K562 (cell line): ENCODE measurements at regions not wholly inside any gene's neighbourhood (a gene's known extent, or its start where the extent isn't known, plus 50 kb on each side); places are given as distances from the start of the nearest gene placed in this dataset.

Experiments
- ATAC-seq: fragments of 200-7000 bp; cut with Tn5 transposase; 3 replicates; pipeline ENCODE4 v1.9.1; 2020; ENCODE audit warnings: moderate library complexity
- BruUV-seq: library from RNA; stranded (reverse); fragments of 400-500 nt; replicated peaks from 2 replicates; lab custom pipeline; 2021; lab: Mats Ljungman, UMichigan
- CTCF ChIA-PET: fragments of 300-600 bp; formaldehyde crosslinking; extraction: SDS; loops from one replicate; lab custom pipeline; 2021; ENCODE audit warnings: low intra/inter-chr PET ratio; lab: Yijun Ruan, JAX
- POLR2A ChIA-PET: fragments of 300-600, 350-650 bp; sonication (Branson Sonifier 250); formaldehyde crosslinking; extraction: SDS; loops from one replicate; lab custom pipeline; 2021; ENCODE audit warnings: antibody characterized with exemption, inconsistent platforms; lab: Yijun Ruan, JAX
- DNase-seq, 4 experiments: peaks; one replicate each; pipeline versions ENCODE4 v3.0.0 to v3.0.0-alpha.2; 2011 to 2018; ENCODE audit warnings: low spot score in 3 of 4, mixed read lengths in 3 of 4; ENCODE audit errors: extremely low read depth in 1 of 4
- FAIRE-seq: peaks from 2 replicates; lab custom pipeline; 2011; peaks lifted over from hg19 to GRCh38; lab: Jason Lieb, UNC
- H2AFZ ChIP-seq: 2 replicates; pipeline ENCODE4 v1.6.0; 2011; ENCODE audit warnings: low read depth, low read length, control low read depth, inconsistent platforms
- H3K27ac ChIP-seq: fragments of 200-600 bp; 3 replicates; pipeline ENCODE4 v1.8.0; 2011; ENCODE audit warnings: low read depth, mild to moderate bottlenecking, control low read depth, inconsistent platforms, low read length, moderate library complexity, mixed read lengths; ENCODE audit errors: extremely low read depth
- H3K27me3 ChIP-seq, 2 experiments: fragments of 300-600 bp in 1 of 2; 2 replicates in 1 of 2; 3 replicates in 1 of 2; pipeline versions ENCODE4 v1.6.0 to v1.8.0; 2011; ENCODE audit warnings: inconsistent platforms in 2 of 2, low read length in 2 of 2, mild to moderate bottlenecking in 1 of 2, mixed read lengths in 1 of 2, moderate library complexity in 1 of 2; ENCODE audit not compliant: control insufficient read depth in 2 of 2, insufficient read depth in 2 of 2
- H3K36me3 ChIP-seq: fragments of 300-600 bp; 3 replicates; pipeline ENCODE4 v1.8.0; 2011; ENCODE audit warnings: mild to moderate bottlenecking, low read length, inconsistent platforms; ENCODE audit not compliant: control insufficient read depth, insufficient read depth
- H3K4me1 ChIP-seq, 2 experiments: fragments of 200-600 bp in 1 of 2; replicated peaks in 1 of 2; 2 replicates in 1 of 2; 3 replicates in 1 of 2; pipeline versions ENCODE4 v1.5.1 to v1.8.0; 2011; ENCODE audit warnings: inconsistent platforms in 2 of 2, low read length in 2 of 2, mild to moderate bottlenecking in 1 of 2, mixed read lengths in 1 of 2, moderate library complexity in 1 of 2; ENCODE audit not compliant: control insufficient read depth in 2 of 2, insufficient read depth in 2 of 2
- H3K4me2 ChIP-seq: 2 replicates; pipeline ENCODE4 v1.6.1; 2011; ENCODE audit warnings: low read length, control low read depth, inconsistent platforms, mixed read lengths; ENCODE audit not compliant: insufficient read depth
- H3K4me3 ChIP-seq: fragments of 200-600 bp; sonication (generic), shearing (Covaris generic); 2 replicates; pipeline ENCODE4 v1.5.1; 2016; ENCODE audit warnings: control low read depth, inconsistent platforms
- H3K79me2 ChIP-seq: fragments of 200-600 bp; 3 replicates; pipeline ENCODE4 v1.8.0; 2011; ENCODE audit warnings: low read length, inconsistent platforms; ENCODE audit not compliant: control insufficient read depth, insufficient read depth
- H3K9ac ChIP-seq, 2 experiments: 2 replicates each; pipeline versions ENCODE4 v1.6.0 to v1.6.1; 2011; ENCODE audit warnings: low read depth in 2 of 2, low read length in 2 of 2, control low read depth in 1 of 2, inconsistent platforms in 1 of 2, mild to moderate bottlenecking in 1 of 2, mixed read lengths in 1 of 2; ENCODE audit not compliant: insufficient read depth in 1 of 2
- H3K9me1 ChIP-seq: one replicate; pipeline ENCODE4 v1.6.0; 2011; ENCODE audit warnings: inconsistent platforms, mild to moderate bottlenecking, low read length, moderate library complexity; ENCODE audit not compliant: control insufficient read depth, insufficient read depth
- H3K9me3 ChIP-seq: replicated peaks from 2 replicates; pipeline ENCODE4 v1.5.1; 2011; ENCODE audit warnings: low read depth, low read length, inconsistent platforms; ENCODE audit not compliant: control insufficient read depth, insufficient read depth
- H4K20me1 ChIP-seq: replicated peaks from 2 replicates; pipeline ENCODE4 v1.6.1; 2011; ENCODE audit warnings: low read length, inconsistent platforms, mixed read lengths; ENCODE audit not compliant: control insufficient read depth, insufficient read depth
- CHAMP1 ChIP-seq: fragments of 450-650 bp; IDR thresholded peaks from 2 replicates; pipeline ENCODE4 v1.6.1; 2016; ENCODE audit warnings: mild to moderate bottlenecking
- E2F4 ChIP-seq: sonication (generic); formaldehyde crosslinking; IDR thresholded peaks from 2 replicates; pipeline ENCODE4 v1.8.0; 2022; ENCODE audit warnings: mild to moderate bottlenecking, low read depth, missing genetic modification reagents
- ETS2 ChIP-seq: IDR thresholded peaks from 2 replicates; pipeline ENCODE4 v1.6.1; 2016; ENCODE audit warnings: borderline replicate concordance, missing genetic modification characterization, mild to moderate bottlenecking, moderate library complexity, missing compliant biosample characterization; ENCODE audit not compliant: poor library complexity, severe bottlenecking
- FOXM1 ChIP-seq, 2 experiments: fragments of 450-650 bp in 1 of 2; sonication (generic) in 1 of 2; formaldehyde crosslinking in 1 of 2; IDR thresholded peaks; 2 replicates each; pipeline versions ENCODE4 v1.6.1 to v1.9.0; 2017 to 2022; ENCODE audit warnings: low read depth in 2 of 2, mild to moderate bottlenecking in 2 of 2, missing genetic modification reagents in 1 of 2, moderate library complexity in 1 of 2
- MAFG ChIP-seq: fragments of 450-650 bp; conservative IDR thresholded peaks from 2 replicates; pipeline ENCODE4 v1.6.1; 2016; ENCODE audit warnings: missing genetic modification characterization, missing compliant biosample characterization
- MCM3 ChIP-seq: fragments of 450-650 bp; IDR thresholded peaks from 2 replicates; pipeline ENCODE4 v1.6.1; 2016
- SRSF9 ChIP-seq: fragments of 200-400 bp; formaldehyde crosslinking; IDR thresholded peaks from 2 replicates; pipeline ENCODE4 v1.6.1; 2017; ENCODE audit warnings: low read depth, low read length, borderline replicate concordance
- ZBTB33 ChIP-seq: sonication (generic); formaldehyde crosslinking; IDR thresholded peaks from 2 replicates; pipeline ENCODE4 v1.8.1; 2023; ENCODE audit warnings: mild to moderate bottlenecking, missing genetic modification reagents
- ZNF449 ChIP-seq: fragments of 250-450 bp; sonication (Bioruptor Pico); IDR thresholded peaks from 2 replicates; pipeline ENCODE4 v1.8.0; 2022; ENCODE audit warnings: moderate library complexity, mild to moderate bottlenecking, inconsistent platforms
- ZNF696 ChIP-seq: fragments of 250-450 bp; sonication (Bioruptor Pico); conservative IDR thresholded peaks from 2 replicates; pipeline ENCODE4 v1.4.0; 2020; ENCODE audit warnings: mild to moderate bottlenecking, moderate library complexity
- ZNF699 ChIP-seq: fragments of 250-450 bp; sonication (Bioruptor Pico); IDR thresholded peaks from 2 replicates; pipeline ENCODE4 v1.8.0; 2021; ENCODE audit warnings: mild to moderate bottlenecking, moderate library complexity; ENCODE audit not compliant: insufficient replicate concordance
- WGBS: fragments of 100-300 bp; shearing (Covaris generic); methylation state at CpG from one replicate; pipeline ENCODE4 v1.1.6; 2016; ENCODE audit warnings: low coverage, mixed read lengths; ENCODE audit not compliant: insufficient coverage; ENCODE audit errors: missing lambda C conversion rate; 5-methylcytosine and 5-hydroxymethylcytosine counted together
- in situ Hi-C: fragments of 300-500 bp; cut with MboI; formaldehyde crosslinking; loops from 4 replicates; pipeline ENCODE4 v1.15.0; 2018; ENCODE audit warnings: inconsistent platforms, mixed read lengths
- intact Hi-C: fragments of 100-400 bp; cut with micrococcal nuclease; formaldehyde crosslinking; loops from 2 replicates; pipeline ENCODE4 v1.14.2; 2022

- TF ChIP-seq ZNF449 (CRISPR knock-in tag) = no peak
- no peak for TF ChIP-seq SRSF9
- no peak for TF ChIP-seq MCM3
- TF ChIP-seq CHAMP1 = no peak
- no peak for TF ChIP-seq ZNF699 (CRISPR knock-in tag)
Measured at GRCh38 chr4:185916683-185917082, 104.7 kb upstream of the SORBS2 start (continued).

- CTCF ChIA-PET = interaction anchor here (0.5 kb wide), 1 partner anchor 12 kb away, joined by 4 read pairs; no protein-coding TSS in a partner anchor
- POLR2A ChIA-PET = no interaction called here
- DNase-seq (no peak), ATAC-seq (no peak), FAIRE-seq (no peak)
- H3K36me3 ChIP-seq = no peaks in the 10 kb centered on the region
- in situ Hi-C loops (no loop called here), intact Hi-C loops (no loop called here)
- TF ChIP-seq ETS2 (tag) (no peak), ZBTB33 (no peak), MAFG (tag) (no peak), FOXM1 (IDR thresholded peaks at IDR 0.05; ENCODE audit: low read depth) (no peak), FOXM1 (CRISPR knock-in tag; IDR thresholded peaks at IDR 0.05; ENCODE audit: low read depth) (no peak), E2F4 (CRISPR knock-in tag) (no peak), ZNF696 (no peak)
- no peaks in the 10 kb centered on the region; a peak in 1 of 5 replicates for H3K27me3 ChIP-seq
- BruUV-seq = no TSS peak
- H3K4me1 ChIP-seq = no peaks in the 10 kb centered on the region
- no peak overlapping the region for H2AFZ ChIP-seq
- H3K4me3 ChIP-seq = no peak overlapping the region
- H3K27ac ChIP-seq = no peak overlapping the region
- no peaks in the 10 kb centered on the region for H4K20me1 ChIP-seq
- WGBS = 5% methylated on average over 4 of the region's 4 CpGs
- no peaks in the 10 kb centered on the region for H3K9me3 ChIP-seq
- H3K4me2 ChIP-seq = no peak overlapping the region
- no peaks in the 10 kb centered on the region for H3K9me1 ChIP-seq
- H3K9ac ChIP-seq = no peak overlapping the region
- no peaks in the 10 kb centered on the region for H3K79me2 ChIP-seq
Measured at GRCh38 chr4:185919107-185919506, 107.1 kb upstream of the SORBS2 start.
